ENCODE measurements at regions not wholly inside any gene's neighbourhood (a gene's known extent, or its start where the extent isn't known, plus 50 kb on each side); places are given as distances from the start of the nearest gene placed in this dataset.

GRCh38 chr11:128282053-128282452 is 305.3 kb downstream of the ETS1 start:
- ATAC-seq, result no peak
- POLR2A ChIA-PET, result no interaction called here
- peaks cover 11 to 37% (median 26%) of the 10 kb centered on the region in 4 donors for H3K4me1 Mint-ChIP-seq

GRCh38 chr11:128279866-128280265 is 307.5 kb downstream of the ETS1 start:
- H3K27ac Mint-ChIP-seq, result peak overlapping the region in 2 of 10 donors; percentile 12 to 26
- ATAC-seq (no peak), DNase-seq (no peak)
- POLR2A ChIA-PET, result no interaction called here
- H3K4me1 Mint-ChIP-seq, result peaks cover under 1 to 18% (median 5%) of the 10 kb centered on the region in 4 donors
- no peaks in the 10 kb centered on the region for H3K9me3 Mint-ChIP-seq
- H3K36me3 Mint-ChIP-seq, result peaks cover 0 to 5% (median 2%) of the 10 kb centered on the region in 3 donors
- H3K27me3 Mint-ChIP-seq, result peaks cover 0 to 3% (median 0%) of the 10 kb centered on the region in 5 donors
- no peak overlapping the region for H3K4me3 Mint-ChIP-seq

More at GRCh38 chr11:128282053-128282452, 305.3 kb downstream of the ETS1 start:
- Mint-ChIP-seq H3K27ac (no peak overlapping the region), H3K27me3 (peaks cover 0 to 3% (median 0%) of the 10 kb centered on the region in 5 donors), H3K36me3 (peaks cover 0 to 2% (median 0%) of the 10 kb centered on the region in 3 donors), H3K4me3 (no peak overlapping the region), H3K9me3 (no peaks in the 10 kb centered on the region)
- no peak for DNase-seq

- ATAC-seq, result no peak
- DNase-seq, result no peak
- POLR2A ChIA-PET, result no interaction called here
- Mint-ChIP-seq H3K36me3 (peaks cover 0 to 5% (median 2%) of the 10 kb centered on the region in 3 donors), H3K4me1 (peaks cover 8 to 45% (median 17%) of the 10 kb centered on the region in 4 donors), H3K27me3 (peaks cover 0 to 3% (median 0%) of the 10 kb centered on the region in 5 donors), H3K4me3 (no peak overlapping the region), H3K9me3 (no peaks in the 10 kb centered on the region), H3K27ac (peak overlapping the region in 2 of 10 donors; percentile 9 to 43)
Measured at GRCh38 chr11:128273736-128274135, 313.6 kb downstream of the ETS1 start.

GRCh38 chr11:128271401-128271800 is 316.0 kb downstream of the ETS1 start:
- Mint-ChIP-seq H3K27me3 (no peaks in the 10 kb centered on the region), H3K9me3 (no peaks in the 10 kb centered on the region), H3K36me3 (no peaks in the 10 kb centered on the region), H3K27ac (peak overlapping the region in 8 of 10 donors; percentile 22 to 79 (median 54)), H3K4me1 (peaks cover 8 to 45% (median 17%) of the 10 kb centered on the region in 4 donors), H3K4me3 (peak overlapping the region in 2 of 10 donors; percentile 3 to 12)
- ATAC-seq (peak; percentile 43 to 54), DNase-seq (peak in 3 of 10 donors; percentile 17 to 35 (median 26))
- POLR2A ChIA-PET, result no interaction called here

GRCh38 chr11:128269466-128269865 is 317.9 kb downstream of the ETS1 start:
- POLR2A ChIA-PET, result no interaction called here
- Mint-ChIP-seq H3K27me3 (no peaks in the 10 kb centered on the region), H3K9me3 (no peaks in the 10 kb centered on the region), H3K4me1 (peaks cover 6 to 38% (median 17%) of the 10 kb centered on the region in 4 donors), H3K4me3 (no peak overlapping the region), H3K36me3 (no peaks in the 10 kb centered on the region), H3K27ac (no peak overlapping the region)
- no peak for ATAC-seq
- no peak for DNase-seq

- POLR2A ChIA-PET, result interaction anchor here (1.3 kb wide), 1 partner anchor 364 kb away, joined by 3 read pairs; no protein-coding TSS in a partner anchor
- Mint-ChIP-seq H3K4me3 (no peak overlapping the region), H3K36me3 (no peaks in the 10 kb centered on the region), H3K27me3 (no peaks in the 10 kb centered on the region), H3K4me1 (peaks cover 8 to 28% (median 11%) of the 10 kb centered on the region in 4 donors), H3K27ac (no peak overlapping the region), H3K9me3 (no peaks in the 10 kb centered on the region)
- DNase-seq (no peak), ATAC-seq (no peak)
Measured at GRCh38 chr11:128266893-128267292, 320.5 kb downstream of the ETS1 start.

GRCh38 chr11:128262463-128263345 is 324.7 kb downstream of the ETS1 start:
- no peaks in the 10 kb centered on the region for H3K36me3 Mint-ChIP-seq
- no peak for ATAC-seq
- peaks cover 0 to 3% (median 0%) of the 10 kb centered on the region in 9 donors for H3K9me3 Mint-ChIP-seq
- no peaks in the 10 kb centered on the region for H3K27me3 Mint-ChIP-seq
- peak overlapping the region in 1 of 10 donors; percentile 30 for H3K4me3 Mint-ChIP-seq
- H3K4me1 Mint-ChIP-seq, result peaks cover 3 to 39% (median 7%) of the 10 kb centered on the region in 4 donors
- POLR2A ChIA-PET, result no interaction called here
- no peak for DNase-seq
- peak overlapping the region in 1 of 10 donors; percentile 19 for H3K27ac Mint-ChIP-seq

GRCh38 chr11:128261011-128261421 is 326.3 kb downstream of the ETS1 start:
- POLR2A ChIA-PET, result no interaction called here
- no peaks in the 10 kb centered on the region for H3K36me3 Mint-ChIP-seq

GRCh38 chr11:128260398-128260797 is 327.0 kb downstream of the ETS1 start:
- Mint-ChIP-seq H3K27me3 (no peaks in the 10 kb centered on the region), H3K36me3 (no peaks in the 10 kb centered on the region), H3K4me1 (peaks cover 3 to 46% (median 7%) of the 10 kb centered on the region in 4 donors), H3K27ac (no peak overlapping the region), H3K4me3 (no peak overlapping the region), H3K9me3 (peaks cover 0 to 3% (median 0%) of the 10 kb centered on the region in 9 donors)
- no peak for ATAC-seq
- POLR2A ChIA-PET, result no interaction called here
- no peak for DNase-seq

More at GRCh38 chr11:128261011-128261421, 326.3 kb downstream of the ETS1 start:
- ATAC-seq, result no peak
- Mint-ChIP-seq H3K27me3 (no peaks in the 10 kb centered on the region), H3K4me3 (no peak overlapping the region), H3K27ac (peak overlapping the region in 1 of 10 donors; percentile 41), H3K9me3 (peaks cover 0 to 3% (median 0%) of the 10 kb centered on the region in 9 donors), H3K4me1 (peaks cover 3 to 46% (median 7%) of the 10 kb centered on the region in 4 donors)
- DNase-seq, result no peak

- no peak for ATAC-seq
- Mint-ChIP-seq H3K4me1 (peaks cover 3 to 46% (median 7%) of the 10 kb centered on the region in 4 donors), H3K9me3 (peaks cover 0 to 3% (median 0%) of the 10 kb centered on the region in 9 donors), H3K27me3 (no peaks in the 10 kb centered on the region), H3K27ac (no peak overlapping the region), H3K4me3 (no peak overlapping the region), H3K36me3 (no peaks in the 10 kb centered on the region)
- POLR2A ChIA-PET, result no interaction called here
- DNase-seq, result no peak
Measured at GRCh38 chr11:128259816-128260215, 327.5 kb downstream of the ETS1 start.

GRCh38 chr11:128254941-128255340 is 332.4 kb downstream of the ETS1 start:
- H3K36me3 Mint-ChIP-seq, result no peaks in the 10 kb centered on the region
- POLR2A ChIA-PET, result no interaction called here
- no peaks in the 10 kb centered on the region for H3K27me3 Mint-ChIP-seq
- DNase-seq (no peak), ATAC-seq (no peak)
- peaks cover 0 to 20% (median 0%) of the 10 kb centered on the region in 4 donors for H3K4me1 Mint-ChIP-seq
- no peak overlapping the region for H3K27ac Mint-ChIP-seq
- no peak overlapping the region for H3K4me3 Mint-ChIP-seq
- no peaks in the 10 kb centered on the region for H3K9me3 Mint-ChIP-seq

- Mint-ChIP-seq H3K36me3 (no peaks in the 10 kb centered on the region), H3K4me1 (peaks cover 0 to 3% (median 0%) of the 10 kb centered on the region in 4 donors), H3K27ac (no peak overlapping the region), H3K9me3 (no peaks in the 10 kb centered on the region), H3K4me3 (no peak overlapping the region), H3K27me3 (peaks cover 0 to under 1% (median 0%) of the 10 kb centered on the region in 5 donors)
- no peak for ATAC-seq
- POLR2A ChIA-PET, result no interaction called here
- no peak for DNase-seq
Measured at GRCh38 chr11:128251140-128251539, 336.2 kb downstream of the ETS1 start.

GRCh38 chr11:128250482-128250881 is 336.9 kb downstream of the ETS1 start:
- Mint-ChIP-seq H3K4me1 (peaks cover 0 to 3% (median 0%) of the 10 kb centered on the region in 4 donors), H3K27me3 (peaks cover 0 to 3% (median 0%) of the 10 kb centered on the region in 5 donors), H3K9me3 (no peaks in the 10 kb centered on the region), H3K36me3 (no peaks in the 10 kb centered on the region), H3K27ac (no peak overlapping the region), H3K4me3 (no peak overlapping the region)
- ATAC-seq (no peak), DNase-seq (no peak)
- POLR2A ChIA-PET, result no interaction called here
